Glutamatergic neuron (in vitro differentiated cells): ENCODE measurements at regions not wholly inside any gene's neighbourhood (a gene's known extent, or its start where the extent isn't known, plus 50 kb on each side); places are given as distances from the start of the nearest gene placed in this dataset.

ENCODE experiments used
- DNase-seq: peaks from one replicate; pipeline ENCODE4 v3.0.0; 2022
- H3K27ac Mint-ChIP-seq: one replicate; pipeline ENCODE4 v1.8.0; 2020; ENCODE audit warnings: mild to moderate bottlenecking, mixed read lengths, inconsistent platforms; ENCODE audit not compliant: unreplicated experiment
- H3K27me3 Mint-ChIP-seq: one replicate; pipeline ENCODE4 v1.8.0; 2020; ENCODE audit warnings: mild to moderate bottlenecking, moderate library complexity, mixed read lengths, inconsistent platforms; ENCODE audit not compliant: unreplicated experiment
- H3K36me3 Mint-ChIP-seq: one replicate; pipeline ENCODE4 v1.8.0; 2020; ENCODE audit warnings: mild to moderate bottlenecking, mixed read lengths, inconsistent platforms; ENCODE audit not compliant: unreplicated experiment
- H3K4me1 Mint-ChIP-seq: one replicate; pipeline ENCODE4 v1.8.0; 2020; ENCODE audit warnings: mild to moderate bottlenecking, low read depth, mixed read lengths, inconsistent platforms; ENCODE audit not compliant: unreplicated experiment
- H3K4me3 Mint-ChIP-seq: one replicate; pipeline ENCODE4 v1.8.0; 2020; ENCODE audit warnings: mild to moderate bottlenecking, mixed read lengths, inconsistent platforms; ENCODE audit not compliant: unreplicated experiment
- H3K9me3 Mint-ChIP-seq: one replicate; pipeline ENCODE4 v1.8.0; 2020; ENCODE audit warnings: mild to moderate bottlenecking, moderate library complexity, mixed read lengths, inconsistent platforms; ENCODE audit not compliant: unreplicated experiment
- TF ChIP-seq, protein P1 (sequence below): fragments of 200-600 bp; sonication (generic); IDR thresholded peaks from one replicate; pipeline ENCODE4 v1.5.0; 2021; ENCODE audit not compliant: partially characterized antibody, unreplicated experiment

- DNase-seq: no peak
- no peak overlapping the region for H3K4me3 Mint-ChIP-seq
- peaks cover 6% of the 10 kb centered on the region for H3K9me3 Mint-ChIP-seq
- no peaks in the 10 kb centered on the region for H3K4me1 Mint-ChIP-seq
- peaks cover 11% of the 10 kb centered on the region for H3K36me3 Mint-ChIP-seq
- peaks cover 1% of the 10 kb centered on the region for H3K27me3 Mint-ChIP-seq
- TF ChIP-seq, protein P1, sequence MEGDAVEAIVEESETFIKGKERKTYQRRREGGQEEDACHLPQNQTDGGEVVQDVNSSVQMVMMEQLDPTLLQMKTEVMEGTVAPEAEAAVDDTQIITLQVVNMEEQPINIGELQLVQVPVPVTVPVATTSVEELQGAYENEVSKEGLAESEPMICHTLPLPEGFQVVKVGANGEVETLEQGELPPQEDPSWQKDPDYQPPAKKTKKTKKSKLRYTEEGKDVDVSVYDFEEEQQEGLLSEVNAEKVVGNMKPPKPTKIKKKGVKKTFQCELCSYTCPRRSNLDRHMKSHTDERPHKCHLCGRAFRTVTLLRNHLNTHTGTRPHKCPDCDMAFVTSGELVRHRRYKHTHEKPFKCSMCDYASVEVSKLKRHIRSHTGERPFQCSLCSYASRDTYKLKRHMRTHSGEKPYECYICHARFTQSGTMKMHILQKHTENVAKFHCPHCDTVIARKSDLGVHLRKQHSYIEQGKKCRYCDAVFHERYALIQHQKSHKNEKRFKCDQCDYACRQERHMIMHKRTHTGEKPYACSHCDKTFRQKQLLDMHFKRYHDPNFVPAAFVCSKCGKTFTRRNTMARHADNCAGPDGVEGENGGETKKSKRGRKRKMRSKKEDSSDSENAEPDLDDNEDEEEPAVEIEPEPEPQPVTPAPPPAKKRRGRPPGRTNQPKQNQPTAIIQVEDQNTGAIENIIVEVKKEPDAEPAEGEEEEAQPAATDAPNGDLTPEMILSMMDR: no peak
- no peak overlapping the region for H3K27ac Mint-ChIP-seq
Observed at GRCh38 chr13:79081942-79082341, 324.1 kb downstream of the RBM26 start.

GRCh38 chr13:79079351-79079839, 326.7 kb downstream of the RBM26 start:
- Mint-ChIP-seq H3K4me3 (no peak overlapping the region), H3K27ac (no peak overlapping the region), H3K4me1 (no peaks in the 10 kb centered on the region), H3K9me3 (peaks cover 6% of the 10 kb centered on the region), H3K36me3 (peaks cover 11% of the 10 kb centered on the region), H3K27me3 (peaks cover 1% of the 10 kb centered on the region)
- no peak for DNase-seq
- TF ChIP-seq, protein P1: no peak

DNA sequence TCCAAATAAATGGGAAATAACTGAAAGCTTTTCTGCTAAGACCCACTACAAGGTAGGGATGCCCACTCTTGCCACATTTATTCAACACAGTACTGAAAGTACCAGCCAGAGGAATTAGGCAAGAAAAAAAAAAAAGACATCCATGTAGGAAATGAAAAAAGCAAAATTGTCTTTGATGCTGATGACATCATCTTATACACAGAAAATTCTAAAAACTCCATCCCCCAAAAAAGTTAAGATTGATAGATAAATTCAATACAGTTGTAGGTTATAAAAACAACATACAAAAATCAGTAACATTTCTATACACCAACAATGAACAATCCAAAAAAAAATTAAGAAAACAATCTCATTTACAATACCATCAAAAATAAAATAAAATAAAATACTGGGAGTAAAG, 330.4 kb downstream of the RBM26 start:
- no peak for DNase-seq
- Mint-ChIP-seq H3K9me3 (peaks cover 6% of the 10 kb centered on the region), H3K36me3 (peaks cover 11% of the 10 kb centered on the region), H3K27ac (no peak overlapping the region), H3K4me1 (no peaks in the 10 kb centered on the region), H3K27me3 (peaks cover 1% of the 10 kb centered on the region), H3K4me3 (no peak overlapping the region)
- TF ChIP-seq, protein P1: no peak

DNA sequence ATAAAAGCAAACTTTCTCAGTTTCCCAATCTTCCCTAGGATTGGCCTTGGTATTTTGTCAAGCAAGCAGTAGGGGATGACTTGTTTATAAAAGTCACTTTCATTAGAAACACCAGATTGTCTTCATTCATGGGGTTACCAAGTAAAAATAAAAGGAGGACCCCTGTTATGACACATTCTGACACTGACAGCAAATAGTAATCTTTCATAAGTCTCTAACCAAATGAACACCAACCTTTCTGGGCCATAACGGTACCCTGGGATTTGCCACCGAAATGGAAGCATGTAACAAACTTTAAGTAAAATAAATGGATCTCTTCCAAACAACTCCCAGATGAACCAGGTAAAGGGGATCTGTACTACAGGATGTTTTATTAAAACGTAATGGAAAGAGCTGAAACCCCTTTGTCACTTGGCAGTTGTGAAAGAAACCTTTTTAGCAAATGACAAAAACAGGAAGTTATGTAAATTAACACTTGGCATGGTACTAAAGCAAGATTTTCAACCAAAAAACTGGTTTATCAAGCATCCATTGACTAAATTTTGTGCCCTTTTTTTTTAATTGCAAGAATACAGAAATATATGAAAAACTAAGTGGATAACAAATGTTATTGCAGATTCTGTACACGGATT, 335.6 kb downstream of the RBM26 start:
- H3K9me3 Mint-ChIP-seq: no peaks in the 10 kb centered on the region
- H3K4me1 Mint-ChIP-seq: no peaks in the 10 kb centered on the region
- no peak for DNase-seq
- no peaks in the 10 kb centered on the region for H3K36me3 Mint-ChIP-seq
- H3K27me3 Mint-ChIP-seq: no peaks in the 10 kb centered on the region
- TF ChIP-seq, protein P1: no peak
- H3K27ac Mint-ChIP-seq: no peak overlapping the region
- H3K4me3 Mint-ChIP-seq: no peak overlapping the region

DNA sequence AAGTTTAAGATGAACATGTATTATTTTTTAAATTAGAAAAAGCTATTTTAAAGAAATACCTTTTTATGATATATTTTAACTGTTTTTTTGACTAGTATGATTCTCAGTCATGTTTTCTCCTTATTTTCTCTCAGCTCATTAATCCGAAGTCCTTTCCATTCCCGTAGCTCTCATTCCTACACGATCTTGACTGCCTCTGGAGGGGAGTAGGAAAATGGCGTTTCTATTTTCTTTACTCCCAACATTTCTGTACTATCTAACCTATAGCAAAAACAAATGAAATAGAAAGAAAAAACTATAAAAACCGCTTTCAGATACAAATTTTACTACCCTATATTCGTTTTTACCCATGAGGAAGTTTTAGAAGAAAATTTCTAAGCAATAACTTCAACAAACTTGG, 343.8 kb downstream of the RBM26 start:
- DNase-seq: no peak
- Mint-ChIP-seq H3K4me1 (no peaks in the 10 kb centered on the region), H3K4me3 (no peak overlapping the region), H3K27ac (no peak overlapping the region), H3K36me3 (no peaks in the 10 kb centered on the region), H3K9me3 (no peaks in the 10 kb centered on the region), H3K27me3 (no peaks in the 10 kb centered on the region)
- TF ChIP-seq, protein P1: no peak
